GM18867 (cell line): ENCODE measurements at regions not wholly inside any gene's neighbourhood (a gene's known extent, or its start where the extent isn't known, plus 50 kb on each side); places are given as distances from the start of the nearest gene placed in this dataset.
"Not testable (repeated sequence)": the region's sequence is repeated elsewhere in the genome, so short reads cannot be mapped to it uniquely, and the experiment has no call there.

Experiments
- ATAC-seq: cut with Tn5 transposase; IDR thresholded peaks from one replicate; pipeline ENCODE4 v1.9.1; 2021; ENCODE audit warnings: mild to moderate bottlenecking, moderate library complexity; ENCODE audit not compliant: unreplicated experiment

GRCh38 chr3:153369561-153370374, 207.7 kb downstream of the RAP2B start:
- no peak for ATAC-seq

- ATAC-seq: no peak
These were observed 208.7 kb downstream of the RAP2B start for GRCh38 chr3:153370680-153371079.

- ATAC-seq: no peak
These were observed 210.3 kb downstream of the RAP2B start for GRCh38 chr3:153372326-153372725.

GRCh38 chr3:153373606-153374005, 211.6 kb downstream of the RAP2B start:
- ATAC-seq: no peak

GRCh38 chr3:153378366-153378765, 216.3 kb downstream of the RAP2B start:
- not testable (repeated sequence) for ATAC-seq

- ATAC-seq: no peak
These were observed 217.5 kb downstream of the RAP2B start for GRCh38 chr3:153379516-153379915.

- no peak for ATAC-seq
These were observed 223.3 kb downstream of the RAP2B start for GRCh38 chr3:153385343-153385742.

GRCh38 chr3:153392363-153392762, 230.3 kb downstream of the RAP2B start:
- ATAC-seq: no peak

GRCh38 chr3:153394017-153394416, 232.0 kb downstream of the RAP2B start:
- ATAC-seq: no peak

- no peak for ATAC-seq
These were observed 234.6 kb downstream of the RAP2B start for GRCh38 chr3:153396581-153396980.

- ATAC-seq: no peak
These were observed 235.8 kb downstream of the RAP2B start for GRCh38 chr3:153397794-153398193.

GRCh38 chr3:153399636-153400035, 237.6 kb downstream of the RAP2B start:
- ATAC-seq: peak; percentile 88

GRCh38 chr3:153400641-153401040, 238.6 kb downstream of the RAP2B start:
- ATAC-seq: no peak

- no peak for ATAC-seq
These were observed 242.1 kb downstream of the RAP2B start for GRCh38 chr3:153404157-153404556.

- not testable (repeated sequence) for ATAC-seq
These were observed 243.3 kb downstream of the RAP2B start for GRCh38 chr3:153405320-153405719.

GRCh38 chr3:153410517-153410916, 248.5 kb downstream of the RAP2B start:
- no peak for ATAC-seq

- no peak for ATAC-seq
These were observed 253.0 kb downstream of the RAP2B start for GRCh38 chr3:153414982-153415381.

GRCh38 chr3:153422314-153422713, 260.3 kb downstream of the RAP2B start:
- ATAC-seq: no peak

- not testable (repeated sequence) for ATAC-seq
These were observed 261.8 kb downstream of the RAP2B start for GRCh38 chr3:153423820-153424219.

GRCh38 chr3:153426344-153426743, 264.3 kb downstream of the RAP2B start:
- no peak for ATAC-seq

- ATAC-seq: no peak
These were observed 264.8 kb downstream of the RAP2B start for GRCh38 chr3:153426803-153427202.

- ATAC-seq: no peak
These were observed 267.8 kb downstream of the RAP2B start for GRCh38 chr3:153429821-153430220.

GRCh38 chr3:153431076-153431475, 269.1 kb downstream of the RAP2B start:
- ATAC-seq: no peak
